HepG2 (cell line): ENCODE measurements at regions not wholly inside any gene's neighbourhood (a gene's known extent, or its start where the extent isn't known, plus 50 kb on each side); places are given as distances from the start of the nearest gene placed in this dataset.

Experiments
- ASH2L ChIP-seq: fragments of 300-600, 200-600 bp; sonication (generic); IDR thresholded peaks from 2 replicates; pipeline ENCODE4 v1.7.0; 2017; ENCODE audit warnings: low read depth, mild to moderate bottlenecking, moderate library complexity, mixed read lengths, low read length; ENCODE audit not compliant: insufficient read length
- CHD4 ChIP-seq: fragments of 200-600 bp; sonication (generic); IDR thresholded peaks from 2 replicates; pipeline ENCODE4 v1.7.0; 2017; ENCODE audit warnings: mild to moderate bottlenecking, low read length, borderline replicate concordance
- DPF2 ChIP-seq: sonication (generic); formaldehyde crosslinking; IDR thresholded peaks from 2 replicates; pipeline ENCODE4 v1.4.0; 2020; ENCODE audit warnings: mild to moderate bottlenecking, low read depth, missing genetic modification reagents, borderline replicate concordance
- FOXC1 ChIP-seq: sonication (generic); formaldehyde crosslinking; IDR thresholded peaks from 2 replicates; pipeline ENCODE4 v1.8.0; 2022; ENCODE audit warnings: mild to moderate bottlenecking, missing genetic modification reagents, borderline replicate concordance
- MBD4 ChIP-seq: IDR thresholded peaks from 2 replicates; pipeline ENCODE4 v1.6.1; 2012; ENCODE audit warnings: low read length, inconsistent platforms, borderline replicate concordance
- MLLT10 ChIP-seq: sonication (generic); formaldehyde crosslinking; IDR thresholded peaks from 2 replicates; pipeline ENCODE4 v1.4.0; 2020; ENCODE audit warnings: missing genetic modification reagents
- RAD51 ChIP-seq: fragments of 450-650 bp; IDR thresholded peaks from 2 replicates; pipeline ENCODE4 v1.6.1; 2016; ENCODE audit warnings: borderline replicate concordance
- SP4 ChIP-seq: sonication (generic); formaldehyde crosslinking; IDR thresholded peaks from 2 replicates; pipeline ENCODE4 v1.8.1; 2023; ENCODE audit warnings: mild to moderate bottlenecking, missing genetic modification reagents
- TGIF2 ChIP-seq: IDR thresholded peaks from 2 replicates; pipeline ENCODE4 v1.6.1; 2016; ENCODE audit warnings: control low read depth, missing compliant biosample characterization
- ZFP36 ChIP-seq: fragments of 150-350 bp; IDR thresholded peaks from 2 replicates; pipeline ENCODE4 v1.6.1; 2018; ENCODE audit warnings: borderline replicate concordance, low read length, low read depth; ENCODE audit not compliant: partially characterized antibody
- ZNF251 ChIP-seq: sonication (generic); formaldehyde crosslinking; IDR thresholded peaks from 2 replicates; pipeline ENCODE4 v1.9.0; 2021; ENCODE audit warnings: mild to moderate bottlenecking, missing genetic modification reagents
- ZNF263 ChIP-seq: sonication (generic); formaldehyde crosslinking; IDR thresholded peaks from 2 replicates; pipeline ENCODE4 v1.4.0; 2020; ENCODE audit warnings: missing genetic modification reagents
- ZNF296 ChIP-seq: sonication (generic); formaldehyde crosslinking; conservative IDR thresholded peaks from 2 replicates; pipeline ENCODE4 v1.5.0; 2020; ENCODE audit warnings: mild to moderate bottlenecking, missing genetic modification reagents
- ZNF441 ChIP-seq: sonication (generic); formaldehyde crosslinking; IDR thresholded peaks from 2 replicates; pipeline ENCODE4 v1.7.0; 2021; ENCODE audit warnings: missing genetic modification reagents, borderline replicate concordance
- ZNF501 ChIP-seq: sonication (generic); formaldehyde crosslinking; IDR thresholded peaks from 2 replicates; pipeline ENCODE4 v1.5.1; 2020; ENCODE audit warnings: mild to moderate bottlenecking, moderate library complexity, missing genetic modification reagents
- ZNF569 ChIP-seq: sonication (generic); formaldehyde crosslinking; IDR thresholded peaks from 2 replicates; pipeline ENCODE4 v1.5.0; 2020; ENCODE audit warnings: mild to moderate bottlenecking, missing genetic modification reagents, moderate library complexity, borderline replicate concordance
- ZNF780A ChIP-seq: sonication (generic); formaldehyde crosslinking; IDR thresholded peaks from 2 replicates; pipeline ENCODE4 v1.8.0; 2022; ENCODE audit warnings: mild to moderate bottlenecking, missing genetic modification reagents, moderate library complexity
- TF ChIP-seq, protein P1 (sequence below): sonication (generic); formaldehyde crosslinking; IDR thresholded peaks from 2 replicates; pipeline ENCODE4 v1.5.0; 2020; ENCODE audit warnings: mild to moderate bottlenecking, missing genetic modification reagents
- TF ChIP-seq, protein P2 (sequence below): IDR thresholded peaks from 2 replicates; pipeline ENCODE4 v1.6.1; 2016; ENCODE audit warnings: missing compliant biosample characterization, missing genetic modification reagents, borderline replicate concordance
- TF ChIP-seq, protein P3 (sequence below): IDR thresholded peaks from 2 replicates; pipeline ENCODE4 v1.6.1; 2012; ENCODE audit warnings: low read length, improper control_type of control experiment
- TF ChIP-seq, protein P4 (sequence below): sonication (generic); formaldehyde crosslinking; IDR thresholded peaks from 2 replicates; pipeline ENCODE4 v1.8.1; 2023; ENCODE audit warnings: missing genetic modification reagents, inconsistent platforms, borderline replicate concordance

DNA sequence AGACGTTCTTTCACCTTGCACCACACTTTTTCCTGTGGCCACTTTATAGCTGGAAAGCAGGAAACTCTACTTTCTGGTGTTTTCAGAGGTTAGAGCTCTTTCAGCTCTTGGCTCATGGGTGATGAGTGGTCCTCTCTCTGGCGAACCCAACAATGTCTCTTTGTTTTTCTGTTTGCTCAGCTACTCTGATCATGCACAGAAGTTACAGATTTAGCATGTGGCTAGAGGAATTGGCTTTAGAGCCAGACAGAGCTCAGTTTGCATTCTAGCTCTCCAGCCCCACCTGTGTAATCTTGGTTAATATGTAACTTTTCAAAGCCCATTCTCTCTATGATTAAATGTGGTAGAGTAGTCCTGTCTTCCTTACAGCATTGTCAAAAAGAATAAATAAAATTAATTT lies 225.2 kb downstream of the HAPSTR1 start (continued):
- TF ChIP-seq ZNF569, result no peak
- TF ChIP-seq RAD51, result no peak
- TF ChIP-seq ZNF251 (CRISPR knock-in tag), result no peak
- TF ChIP-seq ZNF441 (CRISPR knock-in tag), result no peak
- TF ChIP-seq ZNF780A (CRISPR knock-in tag), result no peak
- no peak for TF ChIP-seq MLLT10
- no peak for TF ChIP-seq TGIF2 (CRISPR knock-in tag)
- TF ChIP-seq ZNF501 (CRISPR knock-in tag), result no peak
- TF ChIP-seq SP4 (CRISPR knock-in tag), result no peak
- TF ChIP-seq, protein P1, sequence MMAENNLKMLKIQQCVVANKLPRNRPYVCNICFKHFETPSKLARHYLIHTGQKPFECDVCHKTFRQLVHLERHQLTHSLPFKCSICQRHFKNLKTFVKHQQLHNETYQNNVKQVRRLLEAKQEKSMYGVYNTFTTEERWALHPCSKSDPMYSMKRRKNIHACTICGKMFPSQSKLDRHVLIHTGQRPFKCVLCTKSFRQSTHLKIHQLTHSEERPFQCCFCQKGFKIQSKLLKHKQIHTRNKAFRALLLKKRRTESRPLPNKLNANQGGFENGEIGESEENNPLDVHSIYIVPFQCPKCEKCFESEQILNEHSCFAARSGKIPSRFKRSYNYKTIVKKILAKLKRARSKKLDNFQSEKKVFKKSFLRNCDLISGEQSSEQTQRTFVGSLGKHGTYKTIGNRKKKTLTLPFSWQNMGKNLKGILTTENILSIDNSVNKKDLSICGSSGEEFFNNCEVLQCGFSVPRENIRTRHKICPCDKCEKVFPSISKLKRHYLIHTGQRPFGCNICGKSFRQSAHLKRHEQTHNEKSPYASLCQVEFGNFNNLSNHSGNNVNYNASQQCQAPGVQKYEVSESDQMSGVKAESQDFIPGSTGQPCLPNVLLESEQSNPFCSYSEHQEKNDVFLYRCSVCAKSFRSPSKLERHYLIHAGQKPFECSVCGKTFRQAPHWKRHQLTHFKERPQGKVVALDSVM (CRISPR knock-in tag), result no peak
- 0 out of 2 replicates have a peak, but pooled peaks have one; percentile 12 for TF ChIP-seq ZNF263
- no peak for TF ChIP-seq CHD4
- no peak for TF ChIP-seq FOXC1 (CRISPR knock-in tag)
- no peak for TF ChIP-seq MBD4
- no peak for TF ChIP-seq ZFP36
- TF ChIP-seq, protein P2, sequence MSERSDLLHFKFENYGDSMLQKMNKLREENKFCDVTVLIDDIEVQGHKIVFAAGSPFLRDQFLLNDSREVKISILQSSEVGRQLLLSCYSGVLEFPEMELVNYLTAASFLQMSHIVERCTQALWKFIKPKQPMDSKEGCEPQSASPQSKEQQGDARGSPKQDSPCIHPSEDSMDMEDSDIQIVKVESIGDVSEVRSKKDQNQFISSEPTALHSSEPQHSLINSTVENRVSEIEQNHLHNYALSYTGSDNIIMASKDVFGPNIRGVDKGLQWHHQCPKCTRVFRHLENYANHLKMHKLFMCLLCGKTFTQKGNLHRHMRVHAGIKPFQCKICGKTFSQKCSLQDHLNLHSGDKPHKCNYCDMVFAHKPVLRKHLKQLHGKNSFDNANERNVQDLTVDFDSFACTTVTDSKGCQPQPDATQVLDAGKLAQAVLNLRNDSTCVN, result 0 out of 2 replicates have a peak, but pooled peaks have one; percentile 52
- TF ChIP-seq, protein P3, sequence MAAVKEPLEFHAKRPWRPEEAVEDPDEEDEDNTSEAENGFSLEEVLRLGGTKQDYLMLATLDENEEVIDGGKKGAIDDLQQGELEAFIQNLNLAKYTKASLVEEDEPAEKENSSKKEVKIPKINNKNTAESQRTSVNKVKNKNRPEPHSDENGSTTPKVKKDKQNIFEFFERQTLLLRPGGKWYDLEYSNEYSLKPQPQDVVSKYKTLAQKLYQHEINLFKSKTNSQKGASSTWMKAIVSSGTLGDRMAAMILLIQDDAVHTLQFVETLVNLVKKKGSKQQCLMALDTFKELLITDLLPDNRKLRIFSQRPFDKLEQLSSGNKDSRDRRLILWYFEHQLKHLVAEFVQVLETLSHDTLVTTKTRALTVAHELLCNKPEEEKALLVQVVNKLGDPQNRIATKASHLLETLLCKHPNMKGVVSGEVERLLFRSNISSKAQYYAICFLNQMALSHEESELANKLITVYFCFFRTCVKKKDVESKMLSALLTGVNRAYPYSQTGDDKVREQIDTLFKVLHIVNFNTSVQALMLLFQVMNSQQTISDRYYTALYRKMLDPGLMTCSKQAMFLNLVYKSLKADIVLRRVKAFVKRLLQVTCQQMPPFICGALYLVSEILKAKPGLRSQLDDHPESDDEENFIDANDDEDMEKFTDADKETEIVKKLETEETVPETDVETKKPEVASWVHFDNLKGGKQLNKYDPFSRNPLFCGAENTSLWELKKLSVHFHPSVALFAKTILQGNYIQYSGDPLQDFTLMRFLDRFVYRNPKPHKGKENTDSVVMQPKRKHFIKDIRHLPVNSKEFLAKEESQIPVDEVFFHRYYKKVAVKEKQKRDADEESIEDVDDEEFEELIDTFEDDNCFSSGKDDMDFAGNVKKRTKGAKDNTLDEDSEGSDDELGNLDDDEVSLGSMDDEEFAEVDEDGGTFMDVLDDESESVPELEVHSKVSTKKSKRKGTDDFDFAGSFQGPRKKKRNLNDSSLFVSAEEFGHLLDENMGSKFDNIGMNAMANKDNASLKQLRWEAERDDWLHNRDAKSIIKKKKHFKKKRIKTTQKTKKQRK, result no peak
- no peak; the same call in 1 of the 2 replicates for TF ChIP-seq DPF2 (CRISPR knock-in tag)
- TF ChIP-seq ZNF296 (CRISPR knock-in tag), result no peak
- TF ChIP-seq, protein P4, sequence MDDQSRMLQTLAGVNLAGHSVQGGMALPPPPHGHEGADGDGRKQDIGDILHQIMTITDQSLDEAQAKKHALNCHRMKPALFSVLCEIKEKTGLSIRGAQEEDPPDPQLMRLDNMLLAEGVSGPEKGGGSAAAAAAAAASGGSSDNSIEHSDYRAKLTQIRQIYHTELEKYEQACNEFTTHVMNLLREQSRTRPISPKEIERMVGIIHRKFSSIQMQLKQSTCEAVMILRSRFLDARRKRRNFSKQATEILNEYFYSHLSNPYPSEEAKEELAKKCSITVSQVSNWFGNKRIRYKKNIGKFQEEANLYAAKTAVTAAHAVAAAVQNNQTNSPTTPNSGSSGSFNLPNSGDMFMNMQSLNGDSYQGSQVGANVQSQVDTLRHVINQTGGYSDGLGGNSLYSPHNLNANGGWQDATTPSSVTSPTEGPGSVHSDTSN (CRISPR knock-in tag), result no peak
- TF ChIP-seq ASH2L, result no peak
